ENCODE measurements at regions not wholly inside any gene's neighbourhood (a gene's known extent, or its start where the extent isn't known, plus 50 kb on each side); places are given as distances from the start of the nearest gene placed in this dataset.

GRCh38 chr3:147744967-147745366 is 335.8 kb downstream of the ZIC1 start:
- no peaks in the 10 kb centered on the region for H3K27me3 ChIP-seq (ENCODE audit: control insufficient read depth, extremely low read depth, insufficient read depth, low read length)
- H3K79me2 ChIP-seq (ENCODE audit: control insufficient read depth, insufficient read depth, low read length) = no peaks in the 10 kb centered on the region
- no peaks in the 10 kb centered on the region for H3K36me3 ChIP-seq (ENCODE audit: control insufficient read depth in 2 of 2, extremely low read depth in 1 of 2, insufficient read depth in 2 of 2, low read length in 2 of 2)
- FAIRE-seq (no peak), DNase-seq (ENCODE audit: low read depth, low spot score) (no peak)
- H3K9ac ChIP-seq (ENCODE audit: control insufficient read depth, extremely low read depth, insufficient read depth, low read length) = no peak overlapping the region
- no peak for TF ChIP-seq EZH2 (IDR thresholded peaks at IDR 0.05; ENCODE audit: low read length)
- TF ChIP-seq, protein P1, sequence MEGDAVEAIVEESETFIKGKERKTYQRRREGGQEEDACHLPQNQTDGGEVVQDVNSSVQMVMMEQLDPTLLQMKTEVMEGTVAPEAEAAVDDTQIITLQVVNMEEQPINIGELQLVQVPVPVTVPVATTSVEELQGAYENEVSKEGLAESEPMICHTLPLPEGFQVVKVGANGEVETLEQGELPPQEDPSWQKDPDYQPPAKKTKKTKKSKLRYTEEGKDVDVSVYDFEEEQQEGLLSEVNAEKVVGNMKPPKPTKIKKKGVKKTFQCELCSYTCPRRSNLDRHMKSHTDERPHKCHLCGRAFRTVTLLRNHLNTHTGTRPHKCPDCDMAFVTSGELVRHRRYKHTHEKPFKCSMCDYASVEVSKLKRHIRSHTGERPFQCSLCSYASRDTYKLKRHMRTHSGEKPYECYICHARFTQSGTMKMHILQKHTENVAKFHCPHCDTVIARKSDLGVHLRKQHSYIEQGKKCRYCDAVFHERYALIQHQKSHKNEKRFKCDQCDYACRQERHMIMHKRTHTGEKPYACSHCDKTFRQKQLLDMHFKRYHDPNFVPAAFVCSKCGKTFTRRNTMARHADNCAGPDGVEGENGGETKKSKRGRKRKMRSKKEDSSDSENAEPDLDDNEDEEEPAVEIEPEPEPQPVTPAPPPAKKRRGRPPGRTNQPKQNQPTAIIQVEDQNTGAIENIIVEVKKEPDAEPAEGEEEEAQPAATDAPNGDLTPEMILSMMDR (optimal IDR thresholded peaks at IDR 0.05 in 1 of 3, IDR thresholded peaks at IDR 0.05 in 1 of 3, conservative IDR thresholded peaks at IDR 0.05 in 1 of 3; ENCODE audit: extremely low read depth in 1 of 3, insufficient read depth in 2 of 3, low read length in 3 of 3) = no peak
- no peaks in the 10 kb centered on the region for H3K9me1 ChIP-seq (ENCODE audit: control insufficient read depth, extremely low read depth, insufficient read depth, low read length)
- dilution Hi-C loops (cut with MboI; ENCODE audit: extremely low pct_ligation_motif_present, low sequenced_read_pairs) = no loop called here
- no peak overlapping the region for H3K4me3 ChIP-seq (ENCODE audit: control insufficient read depth in 2 of 3, extremely low read depth in 1 of 3, insufficient read depth in 2 of 3, low read depth in 1 of 3, low read length in 3 of 3)
- H3K4me2 ChIP-seq (ENCODE audit: control insufficient read depth, extremely low read depth, insufficient read depth, low read depth, low read length) = no peak overlapping the region
- no peaks in the 10 kb centered on the region for H4K20me1 ChIP-seq (ENCODE audit: control insufficient read depth, extremely low read depth, insufficient read depth, low read length)
- H3K9me3 ChIP-seq (ENCODE audit: control insufficient read depth, low read depth, low read length) = no peaks in the 10 kb centered on the region
- H3K27ac ChIP-seq (ENCODE audit: control insufficient read depth, insufficient read depth, low read length) = no peak overlapping the region
- H2AFZ ChIP-seq (ENCODE audit: control insufficient read depth, low read length) = no peak overlapping the region
- no peaks in the 10 kb centered on the region for H3K4me1 ChIP-seq (ENCODE audit: control insufficient read depth, extremely low read depth, insufficient read depth, low read length)

DNA sequence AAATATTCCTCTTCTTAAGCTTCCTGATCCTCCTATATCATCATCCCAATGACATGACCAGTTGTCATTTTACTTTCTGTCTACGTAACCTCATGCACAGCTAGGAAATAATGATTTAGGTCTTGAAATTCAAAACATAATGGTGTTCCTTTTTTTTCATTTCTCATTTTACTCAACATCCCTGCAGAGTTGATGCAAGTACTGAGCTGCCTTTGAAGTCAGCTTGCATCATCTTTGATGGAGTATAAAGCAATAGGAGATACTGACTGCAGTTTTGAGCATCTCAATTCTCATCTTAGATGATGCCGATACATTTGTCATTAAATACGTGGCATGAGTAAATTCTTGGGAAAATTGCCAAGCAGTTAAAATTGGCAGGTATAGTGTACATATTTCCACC is 346.1 kb downstream of the ZIC1 start:
- dilution Hi-C loops (cut with MboI; ENCODE audit: extremely low pct_ligation_motif_present, low sequenced_read_pairs) = no loop called here
- Histone ChIP-seq H3K4me2 (ENCODE audit: control insufficient read depth, extremely low read depth, insufficient read depth, low read depth, low read length) (no peak overlapping the region), H3K9me3 (ENCODE audit: control insufficient read depth, low read depth, low read length) (no peaks in the 10 kb centered on the region), H3K9ac (ENCODE audit: control insufficient read depth, extremely low read depth, insufficient read depth, low read length) (no peak overlapping the region), H3K9me1 (ENCODE audit: control insufficient read depth, extremely low read depth, insufficient read depth, low read length) (no peaks in the 10 kb centered on the region), H4K20me1 (ENCODE audit: control insufficient read depth, extremely low read depth, insufficient read depth, low read length) (no peaks in the 10 kb centered on the region), H3K79me2 (ENCODE audit: control insufficient read depth, insufficient read depth, low read length) (no peaks in the 10 kb centered on the region), H3K36me3 (ENCODE audit: control insufficient read depth in 2 of 2, extremely low read depth in 1 of 2, insufficient read depth in 2 of 2, low read length in 2 of 2) (no peaks in the 10 kb centered on the region), H2AFZ (ENCODE audit: control insufficient read depth, low read length) (no peak overlapping the region), H3K27me3 (ENCODE audit: control insufficient read depth, extremely low read depth, insufficient read depth, low read length) (no peaks in the 10 kb centered on the region), H3K4me1 (ENCODE audit: control insufficient read depth, extremely low read depth, insufficient read depth, low read length) (no peaks in the 10 kb centered on the region), H3K4me3 (ENCODE audit: control insufficient read depth in 2 of 3, extremely low read depth in 1 of 3, insufficient read depth in 2 of 3, low read depth in 1 of 3, low read length in 3 of 3) (no peak overlapping the region), H3K27ac (ENCODE audit: control insufficient read depth, insufficient read depth, low read length) (no peak overlapping the region)
- no peak for DNase-seq (ENCODE audit: low read depth, low spot score)
- no peak for FAIRE-seq
- TF ChIP-seq, protein P1 (optimal IDR thresholded peaks at IDR 0.05 in 1 of 3, IDR thresholded peaks at IDR 0.05 in 1 of 3, conservative IDR thresholded peaks at IDR 0.05 in 1 of 3; ENCODE audit: extremely low read depth in 1 of 3, insufficient read depth in 2 of 3, low read length in 3 of 3) = no peak
- TF ChIP-seq EZH2 (IDR thresholded peaks at IDR 0.05; ENCODE audit: low read length) = no peak

Measured in keratinocyte (primary cell).